CD14-positive monocyte (primary cell): ENCODE measurements at regions not wholly inside any gene's neighbourhood (a gene's known extent, or its start where the extent isn't known, plus 50 kb on each side); places are given as distances from the start of the nearest gene placed in this dataset.

Experiments used
- DNase-seq, 3 donors: peaks; one replicate each; pipeline ENCODE4 v3.0.0-alpha.2; 2011 to 2022
- H2AFZ ChIP-seq: 2 replicates; pipeline ENCODE4 v1.6.0; 2012; ENCODE audit warnings: mild to moderate bottlenecking, low read depth, low read length, inconsistent platforms; ENCODE audit not compliant: insufficient read depth, poor library complexity, severe bottlenecking
- H3K27ac ChIP-seq, 2 donors: 1 replicate in 1 of 2; 2 replicates in 1 of 2; pipeline ENCODE4 v1.5.1; 2012 to 2013; ENCODE audit warnings: low read length in 2 of 2, control low read depth in 1 of 2, inconsistent platforms in 1 of 2, low read depth in 1 of 2, mild to moderate bottlenecking in 1 of 2
- H3K27me3 ChIP-seq, 2 donors: one replicate each; pipeline versions ENCODE4 v1.6.0 to v1.6.1; 2011 to 2013; ENCODE audit warnings: low read length in 2 of 2; ENCODE audit not compliant: control insufficient read depth in 2 of 2, insufficient read depth in 2 of 2
- H3K36me3 ChIP-seq, 2 donors: replicated peaks in 1 of 2; 1 replicate in 1 of 2; 2 replicates in 1 of 2; pipeline versions ENCODE4 v1.5.1 to v1.6.1; 2012 to 2013; ENCODE audit warnings: low read length in 2 of 2, control low read depth in 1 of 2, inconsistent platforms in 1 of 2, mild to moderate bottlenecking in 1 of 2; ENCODE audit not compliant: insufficient read depth in 2 of 2, control insufficient read depth in 1 of 2
- H3K4me1 ChIP-seq, 2 donors: 1 replicate in 1 of 2; 2 replicates in 1 of 2; pipeline versions ENCODE4 v1.5.1 to v1.6.1; 2012 to 2013; ENCODE audit warnings: low read length in 2 of 2, control low read depth in 1 of 2, inconsistent platforms in 1 of 2, mild to moderate bottlenecking in 1 of 2, moderate library complexity in 1 of 2; ENCODE audit not compliant: insufficient read depth in 2 of 2, control insufficient read depth in 1 of 2
- H3K4me2 ChIP-seq: replicated peaks from 2 replicates; pipeline ENCODE3; 2012; ENCODE audit warnings: low read length, moderate library complexity, mild to moderate bottlenecking; ENCODE audit not compliant: poor library complexity, severe bottlenecking; ENCODE audit errors: extremely low read depth
- H3K4me3 ChIP-seq, 3 experiments: fragments of 200-600 bp in 1 of 3; sonication (generic) in 1 of 3; replicated peaks in 1 of 3; 1 replicate in 2 of 3; 2 replicates in 1 of 3; pipeline ENCODE4 v1.5.1; 2011 to 2013; ENCODE audit warnings: low read length in 3 of 3, mild to moderate bottlenecking in 3 of 3, control low read depth in 2 of 3, low read depth in 2 of 3, inconsistent platforms in 1 of 3, moderate library complexity in 1 of 3
- H3K79me2 ChIP-seq: 2 replicates; pipeline ENCODE4 v1.6.0; 2012; ENCODE audit warnings: mild to moderate bottlenecking, control low read depth, inconsistent platforms, low read length, moderate library complexity; ENCODE audit not compliant: insufficient read depth
- H3K9ac ChIP-seq: 2 replicates; pipeline ENCODE4 v1.6.0; 2017; ENCODE audit warnings: low read length, mild to moderate bottlenecking; ENCODE audit not compliant: insufficient read depth, poor library complexity, severe bottlenecking
- H3K9me3 ChIP-seq, 2 donors: replicated peaks in 1 of 2; 1 replicate in 1 of 2; 2 replicates in 1 of 2; pipeline versions ENCODE4 v1.5.1 to v1.6.1; 2012 to 2013; ENCODE audit warnings: low read length in 2 of 2, control low read depth in 1 of 2; ENCODE audit not compliant: control insufficient read depth in 1 of 2, insufficient read depth in 1 of 2
- H4K20me1 ChIP-seq: 2 replicates; pipeline ENCODE4 v1.6.0; 2012; ENCODE audit warnings: mild to moderate bottlenecking, low read length, control low read depth, moderate library complexity; ENCODE audit not compliant: insufficient read depth
- H3K27ac Mint-ChIP-seq, 7 donors: one replicate each; pipeline ENCODE4 v1.8.0; 2020; ENCODE audit warnings: mild to moderate bottlenecking in 7 of 7, mixed read lengths in 7 of 7, moderate library complexity in 6 of 7, inconsistent platforms in 2 of 7
- H3K27me3 Mint-ChIP-seq, 3 donors: one replicate each; pipeline ENCODE4 v1.8.0; 2021 to 2022; ENCODE audit warnings: low read depth in 3 of 3, mild to moderate bottlenecking in 3 of 3, mixed read lengths in 3 of 3, moderate library complexity in 3 of 3, inconsistent platforms in 1 of 3
- H3K36me3 Mint-ChIP-seq, 2 donors: one replicate each; pipeline ENCODE4 v1.8.0; 2020; ENCODE audit warnings: mixed read lengths in 2 of 2, inconsistent platforms in 1 of 2, mild to moderate bottlenecking in 1 of 2
- H3K4me1 Mint-ChIP-seq: one replicate; pipeline ENCODE4 v1.8.0; 2020; ENCODE audit warnings: mild to moderate bottlenecking, mixed read lengths
- H3K4me3 Mint-ChIP-seq, 2 donors: one replicate each; pipeline ENCODE4 v1.8.0; 2020; ENCODE audit warnings: mild to moderate bottlenecking in 2 of 2, mixed read lengths in 2 of 2, moderate library complexity in 1 of 2
- H3K9me3 Mint-ChIP-seq, 7 donors: one replicate each; pipeline ENCODE4 v1.8.0; 2020 to 2022; ENCODE audit warnings: mixed read lengths in 7 of 7, mild to moderate bottlenecking in 6 of 7, moderate library complexity in 6 of 7, inconsistent platforms in 2 of 7
- WGBS: methylation state at CpG from one replicate; pipeline ENCODE4 v1.1.5; 2013; ENCODE audit warnings: missing lambda C conversion rate; ENCODE audit not compliant: insufficient coverage; 5-methylcytosine and 5-hydroxymethylcytosine counted together
- intact Hi-C, 2 donors: fragments of 100-400 bp; cut with micrococcal nuclease; formaldehyde crosslinking; loops; one replicate each; pipeline versions ENCODE4 v1.15.0 to v1.15.1; 2023
- TF ChIP-seq, protein P1 (sequence below): fragments of 200-600 bp; IDR thresholded peaks from one replicate; pipeline ENCODE4 v1.8.0; 2022; ENCODE audit warnings: antibody characterized with exemption, mild to moderate bottlenecking

DNA sequence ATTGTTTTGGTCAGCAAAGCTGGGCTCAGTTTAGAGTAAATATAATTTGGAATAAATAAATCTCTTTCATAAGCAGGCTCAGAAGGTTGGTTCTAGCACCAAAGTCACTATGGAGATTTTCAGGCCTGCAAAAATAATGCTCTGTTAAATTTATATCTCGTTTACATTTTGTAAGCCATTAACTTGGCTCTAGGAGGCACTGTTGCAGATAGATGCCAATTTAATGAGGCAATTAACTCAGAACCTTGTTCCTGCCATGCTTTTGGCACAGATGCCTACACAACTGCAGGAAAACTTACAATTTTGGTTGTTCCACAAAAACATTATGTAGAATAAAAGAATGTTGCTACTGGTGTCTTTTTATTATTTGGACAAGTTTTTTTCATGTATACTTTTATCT is 428.1 kb downstream of the FLRT2 start:
- Histone ChIP-seq H3K9me3 (no peaks in the 10 kb centered on the region), H3K4me1 (no peaks in the 10 kb centered on the region), H3K36me3 (no peaks in the 10 kb centered on the region), H3K9ac (no peak overlapping the region), H3K27me3 (no peaks in the 10 kb centered on the region), H4K20me1 (no peaks in the 10 kb centered on the region), H2AFZ (no peak overlapping the region), H3K27ac (no peak overlapping the region), H3K79me2 (no peaks in the 10 kb centered on the region), H3K4me2 (no peak overlapping the region), H3K4me3 (no peak overlapping the region)
- H3K27me3 Mint-ChIP-seq, result no peaks in the 10 kb centered on the region
- no peak overlapping the region for H3K27ac Mint-ChIP-seq
- H3K9me3 Mint-ChIP-seq, result peaks cover 0 to 3% (median 0%) of the 10 kb centered on the region in 7 donors
- no peak overlapping the region for H3K4me3 Mint-ChIP-seq
- TF ChIP-seq, protein P1, sequence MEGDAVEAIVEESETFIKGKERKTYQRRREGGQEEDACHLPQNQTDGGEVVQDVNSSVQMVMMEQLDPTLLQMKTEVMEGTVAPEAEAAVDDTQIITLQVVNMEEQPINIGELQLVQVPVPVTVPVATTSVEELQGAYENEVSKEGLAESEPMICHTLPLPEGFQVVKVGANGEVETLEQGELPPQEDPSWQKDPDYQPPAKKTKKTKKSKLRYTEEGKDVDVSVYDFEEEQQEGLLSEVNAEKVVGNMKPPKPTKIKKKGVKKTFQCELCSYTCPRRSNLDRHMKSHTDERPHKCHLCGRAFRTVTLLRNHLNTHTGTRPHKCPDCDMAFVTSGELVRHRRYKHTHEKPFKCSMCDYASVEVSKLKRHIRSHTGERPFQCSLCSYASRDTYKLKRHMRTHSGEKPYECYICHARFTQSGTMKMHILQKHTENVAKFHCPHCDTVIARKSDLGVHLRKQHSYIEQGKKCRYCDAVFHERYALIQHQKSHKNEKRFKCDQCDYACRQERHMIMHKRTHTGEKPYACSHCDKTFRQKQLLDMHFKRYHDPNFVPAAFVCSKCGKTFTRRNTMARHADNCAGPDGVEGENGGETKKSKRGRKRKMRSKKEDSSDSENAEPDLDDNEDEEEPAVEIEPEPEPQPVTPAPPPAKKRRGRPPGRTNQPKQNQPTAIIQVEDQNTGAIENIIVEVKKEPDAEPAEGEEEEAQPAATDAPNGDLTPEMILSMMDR, result no peak
- peaks cover 5% of the 10 kb centered on the region for H3K4me1 Mint-ChIP-seq
- H3K36me3 Mint-ChIP-seq, result peaks cover 0 to 3% of the 10 kb centered on the region in 2 donors
- DNase-seq, result no peak
- intact Hi-C loops, result no loop called here
- WGBS, result no CpG with 5 or more reads among the region's 1 CpG

DNA sequence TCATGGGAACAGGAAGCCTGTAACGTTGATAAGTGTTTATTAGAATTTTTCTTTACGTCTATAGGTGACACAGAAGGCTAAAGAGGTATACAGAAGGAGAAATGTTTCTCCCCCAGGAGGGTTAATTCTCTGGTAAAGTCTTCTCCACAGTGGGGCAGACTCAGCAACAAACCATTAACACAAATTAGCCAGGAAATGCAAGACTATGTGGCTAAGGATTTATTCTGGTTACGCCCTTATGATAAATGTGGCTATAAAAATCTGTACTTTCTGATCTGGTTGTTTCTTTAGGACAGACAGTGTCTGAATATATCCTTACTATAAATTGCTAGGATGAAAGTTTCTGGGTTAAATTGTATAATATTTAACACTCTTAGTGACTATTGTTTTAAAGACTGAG is 423.3 kb downstream of the FLRT2 start:
- Histone ChIP-seq H3K4me3 (no peak overlapping the region), H3K9me3 (no peaks in the 10 kb centered on the region), H4K20me1 (no peaks in the 10 kb centered on the region), H3K4me1 (peaks cover 5 to 8% of the 10 kb centered on the region in 2 donors), H3K27me3 (no peaks in the 10 kb centered on the region), H2AFZ (no peak overlapping the region), H3K79me2 (no peaks in the 10 kb centered on the region), H3K27ac (no peak overlapping the region), H3K4me2 (no peak overlapping the region), H3K9ac (no peak overlapping the region), H3K36me3 (no peaks in the 10 kb centered on the region)
- TF ChIP-seq, protein P1, result no peak
- no CpG with 5 or more reads among the region's 3 CpGs for WGBS
- peaks cover 0 to 6% of the 10 kb centered on the region in 2 donors for H3K36me3 Mint-ChIP-seq
- H3K4me3 Mint-ChIP-seq, result no peak overlapping the region
- DNase-seq, result no peak
- H3K9me3 Mint-ChIP-seq, result peaks cover 0 to 3% (median 0%) of the 10 kb centered on the region in 7 donors
- peaks cover 10% of the 10 kb centered on the region for H3K4me1 Mint-ChIP-seq
- intact Hi-C loops, result no loop called here
- H3K27me3 Mint-ChIP-seq, result no peaks in the 10 kb centered on the region
- H3K27ac Mint-ChIP-seq, result no peak overlapping the region
